ENCODE measurements at regions not wholly inside any gene's neighbourhood (a gene's known extent, or its start where the extent isn't known, plus 50 kb on each side); places are given as distances from the start of the nearest gene placed in this dataset.

DNA sequence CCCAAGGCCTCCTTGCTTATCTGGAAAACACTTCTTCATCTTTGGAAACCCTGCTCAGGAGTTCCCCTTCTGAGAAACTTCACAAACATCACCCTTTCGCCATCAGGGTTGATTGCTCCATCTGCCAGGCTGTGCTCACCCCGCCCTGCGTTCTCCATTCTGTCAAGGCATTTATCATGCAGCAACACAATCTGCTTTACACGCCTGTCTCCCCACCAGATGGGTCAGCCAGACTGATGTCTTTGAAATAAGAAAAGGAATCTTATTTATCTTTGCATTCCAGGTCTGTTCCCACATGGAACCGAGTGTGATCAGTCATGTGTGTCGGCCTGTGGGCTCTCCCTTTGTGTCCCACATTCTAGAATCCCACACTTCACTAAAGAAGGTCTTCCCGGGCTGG is 110.0 kb upstream of the ARL4C start:
- Histone ChIP-seq H3K4ac (ENCODE audit: low read depth in 1 of 2, low read length in 2 of 2) (no peak overlapping the region), H4K91ac (ENCODE audit: low read length) (no peak overlapping the region), H3K23ac (ENCODE audit: low read length in 2 of 2) (no peak overlapping the region), H3K36me3 (ENCODE audit: control insufficient read depth in 1 of 2, insufficient read depth in 2 of 2, low read depth in 1 of 2, low read length in 2 of 2) (no peaks in the 10 kb centered on the region), H2AK5ac (ENCODE audit: low read length, severe bottlenecking) (no peak overlapping the region), H2BK15ac (ENCODE audit: low read depth, poor library complexity, severe bottlenecking) (no peak overlapping the region), H3K18ac (ENCODE audit: low read depth in 1 of 2, low read length in 2 of 2) (no peak overlapping the region), H3K9ac (ENCODE audit: low read length) (no peak overlapping the region), H4K8ac (ENCODE audit: low read length) (no peak overlapping the region), H2BK5ac (ENCODE audit: low read depth, low read length, poor library complexity, severe bottlenecking) (no peak overlapping the region), H3K27me3 (ENCODE audit: control insufficient read depth in 1 of 2, insufficient read depth in 1 of 2, low read length in 2 of 2) (no peaks in the 10 kb centered on the region), H3K14ac (ENCODE audit: low read length in 2 of 2) (no peak overlapping the region), H3K27ac (ENCODE audit: low read length, poor library complexity, severe bottlenecking) (peak overlapping the region; percentile 22), H2BK120ac (ENCODE audit: low read depth, low read length) (no peak overlapping the region), H3K79me1 (replicated peaks; ENCODE audit: low read length, poor library complexity, severe bottlenecking) (no peaks in the 10 kb centered on the region), H3K4me3 (ENCODE audit: insufficient read depth in 1 of 2, low read depth in 1 of 2, low read length in 2 of 2) (no peak overlapping the region), H2AFZ (ENCODE audit: low read depth, low read length) (no peak overlapping the region), H2BK12ac (ENCODE audit: low read length in 2 of 2) (no peak overlapping the region), H3K9me3 (ENCODE audit: control insufficient read depth, low read length) (no peaks in the 10 kb centered on the region), H3K4me2 (ENCODE audit: low read length, poor library complexity, severe bottlenecking) (no peak overlapping the region), H3K4me1 (ENCODE audit: control insufficient read depth, insufficient read depth, low read depth, low read length) (peaks cover 9% of the 10 kb centered on the region)
- DNase-seq: no peak
- WGBS: 97% methylated on average over 7 of the region's 7 CpGs

DNA sequence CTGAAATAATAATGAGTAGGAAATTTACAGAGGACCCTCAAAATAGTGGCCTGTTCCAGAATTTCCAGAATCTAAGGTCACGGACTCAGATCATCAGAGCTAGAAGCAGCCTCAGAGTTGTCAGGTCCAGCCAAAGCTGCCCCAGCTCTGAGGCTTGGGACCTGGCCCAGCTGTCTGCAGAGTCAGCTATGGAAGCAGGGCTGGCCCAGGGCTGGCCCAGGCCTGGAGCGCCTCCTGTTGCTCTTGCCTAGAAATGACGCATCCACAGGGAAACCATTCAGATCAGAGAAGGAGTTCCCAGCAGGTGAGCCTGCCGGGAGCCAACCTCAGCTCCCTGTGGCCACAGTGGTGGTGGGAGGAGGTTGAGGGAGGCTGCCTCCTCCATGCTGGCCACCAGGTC is 106.7 kb upstream of the ARL4C start:
- H3K18ac ChIP-seq (ENCODE audit: low read depth in 1 of 2, low read length in 2 of 2): no peak overlapping the region
- no peak overlapping the region for H3K14ac ChIP-seq (ENCODE audit: low read length in 2 of 2)
- H4K8ac ChIP-seq (ENCODE audit: low read length): no peak overlapping the region
- H2BK15ac ChIP-seq (ENCODE audit: low read depth, poor library complexity, severe bottlenecking): no peak overlapping the region
- WGBS: 88% methylated on average over 4 of the region's 4 CpGs
- H3K4me2 ChIP-seq (ENCODE audit: low read length, poor library complexity, severe bottlenecking): no peak overlapping the region
- peaks cover 9% of the 10 kb centered on the region for H3K4me1 ChIP-seq (ENCODE audit: control insufficient read depth, insufficient read depth, low read depth, low read length)
- H3K36me3 ChIP-seq (ENCODE audit: control insufficient read depth in 1 of 2, insufficient read depth in 2 of 2, low read depth in 1 of 2, low read length in 2 of 2): no peaks in the 10 kb centered on the region
- DNase-seq: no peak
- H2BK5ac ChIP-seq (ENCODE audit: low read depth, low read length, poor library complexity, severe bottlenecking): no peak overlapping the region
- H4K91ac ChIP-seq (ENCODE audit: low read length): no peak overlapping the region
- H3K79me1 ChIP-seq (replicated peaks; ENCODE audit: low read length, poor library complexity, severe bottlenecking): no peaks in the 10 kb centered on the region
- no peak overlapping the region for H3K4me3 ChIP-seq (ENCODE audit: insufficient read depth in 1 of 2, low read depth in 1 of 2, low read length in 2 of 2)
- H3K27ac ChIP-seq (ENCODE audit: low read length, poor library complexity, severe bottlenecking): no peak overlapping the region
- no peak overlapping the region for H3K23ac ChIP-seq (ENCODE audit: low read length in 2 of 2)
- H3K27me3 ChIP-seq (ENCODE audit: control insufficient read depth in 1 of 2, insufficient read depth in 1 of 2, low read length in 2 of 2): no peaks in the 10 kb centered on the region
- H3K9ac ChIP-seq (ENCODE audit: low read length): no peak overlapping the region
- no peak overlapping the region for H3K4ac ChIP-seq (ENCODE audit: low read depth in 1 of 2, low read length in 2 of 2)
- no peak overlapping the region for H2BK120ac ChIP-seq (ENCODE audit: low read depth, low read length)
- H3K9me3 ChIP-seq (ENCODE audit: control insufficient read depth, low read length): no peaks in the 10 kb centered on the region
- H2BK12ac ChIP-seq (ENCODE audit: low read length in 2 of 2): no peak overlapping the region
- H2AFZ ChIP-seq (ENCODE audit: low read depth, low read length): no peak overlapping the region
- H2AK5ac ChIP-seq (ENCODE audit: low read length, severe bottlenecking): no peak overlapping the region

DNA sequence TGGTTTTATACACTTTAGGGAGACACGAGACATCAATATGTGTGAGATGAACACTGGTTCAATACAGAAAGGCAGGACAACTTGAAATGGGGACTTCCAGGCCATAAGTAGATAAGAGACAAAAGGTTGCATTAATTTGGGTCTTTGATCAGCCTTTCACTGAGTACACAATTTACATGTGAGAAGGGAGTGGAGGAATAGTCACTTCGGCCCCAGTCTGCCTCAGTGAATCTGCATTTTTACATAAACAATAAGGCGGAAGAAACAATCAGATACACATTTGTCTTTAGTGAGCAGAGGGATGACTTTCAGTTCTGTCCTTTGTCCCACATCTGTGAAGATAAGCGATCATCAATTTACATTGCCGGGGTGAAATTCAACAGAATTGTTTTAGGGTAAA is 104.3 kb upstream of the ARL4C start:
- Histone ChIP-seq H3K23ac (ENCODE audit: low read length in 2 of 2) (no peak overlapping the region), H3K9me3 (ENCODE audit: control insufficient read depth, low read length) (no peaks in the 10 kb centered on the region), H2BK12ac (ENCODE audit: low read length in 2 of 2) (no peak overlapping the region), H3K79me1 (replicated peaks; ENCODE audit: low read length, poor library complexity, severe bottlenecking) (no peaks in the 10 kb centered on the region), H3K9ac (ENCODE audit: low read length) (no peak overlapping the region), H3K14ac (ENCODE audit: low read length in 2 of 2) (no peak overlapping the region), H3K4me3 (ENCODE audit: insufficient read depth in 1 of 2, low read depth in 1 of 2, low read length in 2 of 2) (no peak overlapping the region), H2BK120ac (ENCODE audit: low read depth, low read length) (peak overlapping the region; percentile 29), H4K8ac (ENCODE audit: low read length) (no peak overlapping the region), H3K4me2 (ENCODE audit: low read length, poor library complexity, severe bottlenecking) (no peak overlapping the region), H3K36me3 (ENCODE audit: control insufficient read depth in 1 of 2, insufficient read depth in 2 of 2, low read depth in 1 of 2, low read length in 2 of 2) (no peaks in the 10 kb centered on the region), H3K4me1 (ENCODE audit: control insufficient read depth, insufficient read depth, low read depth, low read length) (peaks cover 10% of the 10 kb centered on the region), H3K27me3 (ENCODE audit: control insufficient read depth in 1 of 2, insufficient read depth in 1 of 2, low read length in 2 of 2) (no peaks in the 10 kb centered on the region), H3K27ac (ENCODE audit: low read length, poor library complexity, severe bottlenecking) (no peak overlapping the region), H3K18ac (ENCODE audit: low read depth in 1 of 2, low read length in 2 of 2) (no peak overlapping the region), H2BK5ac (ENCODE audit: low read depth, low read length, poor library complexity, severe bottlenecking) (no peak overlapping the region), H3K4ac (ENCODE audit: low read depth in 1 of 2, low read length in 2 of 2) (no peak overlapping the region), H2AK5ac (ENCODE audit: low read length, severe bottlenecking) (no peak overlapping the region), H2AFZ (ENCODE audit: low read depth, low read length) (no peak overlapping the region), H4K91ac (ENCODE audit: low read length) (no peak overlapping the region), H2BK15ac (ENCODE audit: low read depth, poor library complexity, severe bottlenecking) (no peak overlapping the region)
- WGBS: 83% methylated on average over 5 of the region's 5 CpGs
- no peak for DNase-seq

DNA sequence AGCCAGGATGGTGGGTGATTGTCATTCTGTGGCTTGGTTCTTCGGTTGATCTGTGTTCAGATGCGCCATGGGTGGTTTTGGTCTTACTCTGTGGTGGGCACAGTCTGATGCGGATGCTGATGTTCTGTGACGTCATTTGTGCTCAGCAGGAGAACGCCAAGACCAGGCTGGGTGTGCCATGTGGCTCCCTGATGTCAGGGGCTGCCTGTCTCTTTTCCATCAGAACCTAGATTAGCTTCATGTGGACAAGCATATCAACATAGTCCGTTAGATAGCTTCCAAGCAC is 100.6 kb upstream of the ARL4C start:
- H3K27ac ChIP-seq (ENCODE audit: low read length, poor library complexity, severe bottlenecking): no peak overlapping the region
- H3K4ac ChIP-seq (ENCODE audit: low read depth in 1 of 2, low read length in 2 of 2): no peak overlapping the region
- peak overlapping the region in 1 of 2 experiments; percentile 19 for H3K18ac ChIP-seq (ENCODE audit: low read depth in 1 of 2, low read length in 2 of 2)
- H4K91ac ChIP-seq (ENCODE audit: low read length): peak overlapping the region; percentile 54
- no peak overlapping the region for H3K14ac ChIP-seq (ENCODE audit: low read length in 2 of 2)
- H3K9ac ChIP-seq (ENCODE audit: low read length): no peak overlapping the region
- H3K79me1 ChIP-seq (replicated peaks; ENCODE audit: low read length, poor library complexity, severe bottlenecking): no peaks in the 10 kb centered on the region
- no peaks in the 10 kb centered on the region for H3K27me3 ChIP-seq (ENCODE audit: control insufficient read depth in 1 of 2, insufficient read depth in 1 of 2, low read length in 2 of 2)
- H2AFZ ChIP-seq (ENCODE audit: low read depth, low read length): no peak overlapping the region
- H2BK15ac ChIP-seq (ENCODE audit: low read depth, poor library complexity, severe bottlenecking): no peak overlapping the region
- H2AK5ac ChIP-seq (ENCODE audit: low read length, severe bottlenecking): peak overlapping the region; percentile 16
- no peak overlapping the region for H3K23ac ChIP-seq (ENCODE audit: low read length in 2 of 2)
- H3K4me3 ChIP-seq (ENCODE audit: insufficient read depth in 1 of 2, low read depth in 1 of 2, low read length in 2 of 2): no peak overlapping the region
- peak overlapping the region in 1 of 2 experiments; percentile 38 for H2BK12ac ChIP-seq (ENCODE audit: low read length in 2 of 2)
- peaks cover 4% of the 10 kb centered on the region for H3K4me1 ChIP-seq (ENCODE audit: control insufficient read depth, insufficient read depth, low read depth, low read length)
- no peak overlapping the region for H2BK120ac ChIP-seq (ENCODE audit: low read depth, low read length)
- no peak for DNase-seq
- no peak overlapping the region for H3K4me2 ChIP-seq (ENCODE audit: low read length, poor library complexity, severe bottlenecking)
- WGBS: 96% methylated on average over 5 of the region's 6 CpGs
- no peaks in the 10 kb centered on the region for H3K36me3 ChIP-seq (ENCODE audit: control insufficient read depth in 1 of 2, insufficient read depth in 2 of 2, low read depth in 1 of 2, low read length in 2 of 2)
- H4K8ac ChIP-seq (ENCODE audit: low read length): peak overlapping the region; percentile 62
- no peaks in the 10 kb centered on the region for H3K9me3 ChIP-seq (ENCODE audit: control insufficient read depth, low read length)
- H2BK5ac ChIP-seq (ENCODE audit: low read depth, low read length, poor library complexity, severe bottlenecking): no peak overlapping the region

Measured in mesenchymal stem cell (in vitro differentiated cells and primary cell).